Stomach (tissue), 4 donors: ENCODE measurements at regions not wholly inside any gene's neighbourhood (a gene's known extent, or its start where the extent isn't known, plus 50 kb on each side); places are given as distances from the start of the nearest gene placed in this dataset.

Experiments used
- CTCF ChIP-seq, 7 experiments: fragments of 450-650 bp in 4 of 7; fragments of 200-600 bp in 3 of 7; sonication (generic) in 3 of 7; IDR thresholded peaks; one replicate each; pipeline ENCODE4 v1.5.1; 2016 to 2019; ENCODE audit warnings: antibody characterized with exemption in 7 of 7, control low read depth in 2 of 7, mild to moderate bottlenecking in 1 of 7
- POLR2AphosphoS5 ChIP-seq, 3 donors: sonication (generic); formaldehyde crosslinking; IDR thresholded peaks; one replicate each; pipeline ENCODE4 v1.6.1; 2016; ENCODE audit warnings: antibody characterized with exemption in 3 of 3

GRCh38 chr3:19645093-19645492, 288.9 kb downstream of the EFHB start:
- TF ChIP-seq CTCF (IDR thresholded peaks at IDR 0.05) (no peak), POLR2AphosphoS5 (IDR thresholded peaks at IDR 0.05) (no peak)
